Central memory CD8-positive, alpha-beta T cell (primary cell): ENCODE measurements at regions not wholly inside any gene's neighbourhood (a gene's known extent, or its start where the extent isn't known, plus 50 kb on each side); places are given as distances from the start of the nearest gene placed in this dataset.

Source experiments
- ATAC-seq: fragments of 150-1000 bp; cut with Tn5 transposase; replicated peaks from 2 replicates; pipeline ENCODE4 v1.10.0; 2022; ENCODE audit warnings: mild to moderate bottlenecking, moderate FRiP score, moderate number of reproducible peaks; ENCODE audit not compliant: poor library complexity, severe bottlenecking; ENCODE audit errors: extremely low read depth
- DNase-seq, 2 donors: peaks; one replicate each; pipeline ENCODE4 v3.0.0; 2021; ENCODE audit warnings: low spot score in 2 of 2
- H3K27ac Mint-ChIP-seq: one replicate; pipeline ENCODE4 v1.8.0; 2022; ENCODE audit warnings: low read depth, mild to moderate bottlenecking, moderate library complexity, mixed read lengths
- H3K27me3 Mint-ChIP-seq: one replicate; pipeline ENCODE4 v1.8.0; 2022; ENCODE audit warnings: mixed read lengths
- H3K36me3 Mint-ChIP-seq: one replicate; pipeline ENCODE4 v1.8.0; 2022; ENCODE audit warnings: mild to moderate bottlenecking, moderate library complexity, mixed read lengths; ENCODE audit not compliant: insufficient read depth
- H3K4me1 Mint-ChIP-seq: one replicate; pipeline ENCODE4 v1.8.0; 2022; ENCODE audit warnings: mixed read lengths
- H3K4me3 Mint-ChIP-seq: one replicate; pipeline ENCODE4 v1.8.0; 2022; ENCODE audit warnings: mild to moderate bottlenecking, moderate library complexity, mixed read lengths
- H3K9me3 Mint-ChIP-seq: one replicate; pipeline ENCODE4 v1.8.0; 2022; ENCODE audit warnings: mixed read lengths

DNA sequence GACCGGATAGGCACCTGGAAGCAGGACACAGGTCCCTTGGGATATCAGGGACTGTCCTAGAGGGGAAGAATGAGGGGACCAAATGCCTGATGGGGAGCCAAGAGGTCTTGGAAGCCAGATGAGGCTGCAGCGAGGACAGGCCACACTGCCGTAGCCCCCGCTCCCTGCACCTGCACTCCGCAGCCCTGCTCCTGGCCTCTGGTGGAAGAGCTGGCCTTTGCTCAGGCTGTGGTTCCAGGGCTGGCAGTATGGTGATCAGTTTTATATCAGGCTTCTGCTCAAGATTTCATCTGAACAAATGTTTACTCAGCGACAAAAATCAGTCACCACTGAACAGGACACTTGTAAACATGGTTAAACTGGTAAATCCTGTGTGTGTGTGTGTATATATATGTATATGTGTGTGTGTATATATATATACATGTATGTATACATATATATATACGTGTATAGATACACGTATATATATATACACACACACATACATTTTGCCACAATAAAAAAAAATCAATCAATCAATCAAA, 52.5 kb upstream of the TAF1B start:
- no peak for ATAC-seq
- Mint-ChIP-seq H3K4me1 (no peaks in the 10 kb centered on the region), H3K4me3 (no peak overlapping the region), H3K9me3 (no peaks in the 10 kb centered on the region), H3K36me3 (no peaks in the 10 kb centered on the region), H3K27me3 (no peaks in the 10 kb centered on the region), H3K27ac (no peak overlapping the region)
- DNase-seq: no peak

DNA sequence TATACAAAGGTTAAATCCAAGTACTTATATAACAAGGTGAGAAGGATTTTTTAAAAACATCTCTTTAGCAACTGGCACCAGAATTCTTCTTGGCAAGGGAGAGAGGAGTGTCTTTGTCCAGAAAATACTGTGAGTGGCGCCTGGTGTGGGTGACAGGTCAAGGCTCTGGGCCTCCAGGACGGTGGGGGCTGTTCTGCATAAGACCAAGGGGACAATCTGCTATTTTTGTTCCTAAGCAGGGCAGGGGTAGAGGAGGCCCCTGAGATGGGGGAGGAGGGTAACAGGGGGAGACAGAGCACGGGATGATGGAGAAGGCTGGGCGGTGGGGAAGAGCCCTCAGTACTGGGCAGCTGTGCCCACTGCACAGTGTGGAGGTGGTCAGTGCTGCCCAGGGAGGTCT, 51.6 kb upstream of the TAF1B start:
- no peaks in the 10 kb centered on the region for H3K27me3 Mint-ChIP-seq
- no peaks in the 10 kb centered on the region for H3K9me3 Mint-ChIP-seq
- no peaks in the 10 kb centered on the region for H3K4me1 Mint-ChIP-seq
- H3K4me3 Mint-ChIP-seq: no peak overlapping the region
- DNase-seq (no peak), ATAC-seq (no peak)
- no peaks in the 10 kb centered on the region for H3K36me3 Mint-ChIP-seq
- no peak overlapping the region for H3K27ac Mint-ChIP-seq

DNA sequence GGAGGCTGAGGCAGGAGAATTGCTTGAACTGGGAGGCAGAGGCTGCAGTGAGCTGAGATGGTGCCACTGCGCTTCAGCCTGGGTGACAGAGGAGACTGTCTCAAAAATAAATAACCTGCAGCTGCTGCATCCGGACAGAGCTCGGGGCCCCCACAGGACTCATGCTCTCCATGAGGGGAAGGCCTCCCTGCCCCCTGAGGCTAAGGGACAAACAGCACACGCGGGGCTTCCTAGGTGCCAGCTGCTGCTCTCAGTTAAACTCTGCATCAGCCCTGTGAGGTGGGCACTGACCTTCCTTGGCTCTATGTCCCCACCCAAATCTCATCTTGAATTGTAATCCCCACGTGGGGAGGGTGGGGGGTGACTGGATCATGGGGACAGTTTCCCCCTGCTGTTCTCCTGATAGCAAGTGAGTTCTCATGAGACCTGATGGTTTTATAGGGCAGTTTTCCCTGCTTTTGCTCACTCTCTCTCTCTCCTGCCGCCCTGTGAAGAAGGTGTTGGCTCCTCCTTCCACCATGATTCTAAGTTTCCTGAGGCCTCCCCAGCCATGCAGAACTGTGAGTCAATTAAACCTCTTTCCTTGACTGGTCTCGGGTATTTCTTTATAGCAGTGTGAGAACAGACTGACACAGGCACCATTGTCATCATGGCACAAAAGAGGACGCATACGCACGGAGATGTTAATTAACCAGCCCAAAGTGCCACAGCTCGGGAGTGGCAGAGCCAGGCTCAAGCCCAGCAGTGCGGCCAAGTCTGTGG, 49.9 kb upstream of the TAF1B start:
- no peak for ATAC-seq
- H3K27me3 Mint-ChIP-seq: no peaks in the 10 kb centered on the region

More for the DNA sequence above, 49.9 kb upstream of the TAF1B start:
- Mint-ChIP-seq H3K36me3 (no peaks in the 10 kb centered on the region), H3K27ac (no peak overlapping the region), H3K9me3 (no peaks in the 10 kb centered on the region), H3K4me1 (peaks cover 6% of the 10 kb centered on the region), H3K4me3 (no peak overlapping the region)
- no peak for DNase-seq
